Midbrain (tissue), 1 donor: ENCODE measurements at regions not wholly inside any gene's neighbourhood (a gene's known extent, or its start where the extent isn't known, plus 50 kb on each side); places are given as distances from the start of the nearest gene placed in this dataset.

Source experiments
- DNase-seq: peaks from one replicate; lab custom pipeline; 2025; lab: John Stamatoyannopoulos, UW

DNA sequence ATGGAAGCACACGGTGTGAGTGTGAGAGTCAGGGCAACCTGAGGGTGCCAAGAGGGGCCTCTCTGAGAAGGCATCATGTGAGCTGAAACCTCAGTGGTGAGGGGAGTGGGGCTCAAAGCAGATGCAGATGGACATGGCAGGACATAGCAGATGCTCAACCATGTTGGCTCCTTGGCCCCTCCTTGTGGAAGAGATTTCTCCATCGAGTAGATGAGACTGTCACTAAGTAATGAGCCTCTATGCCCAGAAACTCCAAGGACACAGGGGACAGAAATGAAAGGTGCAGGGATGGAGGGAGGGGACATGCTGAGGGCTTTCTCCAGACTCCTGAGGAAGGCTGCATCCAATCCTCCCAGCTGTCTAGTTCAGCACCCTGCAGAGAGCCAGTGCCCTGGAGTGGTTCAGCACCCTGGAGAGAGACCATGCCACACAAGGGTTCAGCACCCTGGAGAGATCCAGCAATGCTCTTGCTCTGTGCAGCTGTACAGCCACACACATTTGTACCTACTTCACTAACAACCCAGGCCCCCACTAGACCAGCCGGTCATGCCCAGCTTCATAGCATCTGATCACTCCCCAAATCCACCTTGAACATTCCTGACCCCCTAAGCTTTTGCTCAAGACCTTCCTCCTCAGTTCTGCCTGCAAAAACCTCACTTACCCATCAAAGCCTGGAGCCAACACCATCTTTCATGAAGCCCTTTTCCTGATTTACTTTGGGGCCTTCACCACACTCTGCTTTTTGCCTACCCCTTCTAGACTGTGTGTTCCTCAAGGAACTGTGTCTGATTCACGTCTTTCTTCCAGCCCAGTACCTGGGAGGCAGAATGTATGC lies 252.0 kb downstream of the CTTN start:
- DNase-seq: peak; percentile 56

DNA sequence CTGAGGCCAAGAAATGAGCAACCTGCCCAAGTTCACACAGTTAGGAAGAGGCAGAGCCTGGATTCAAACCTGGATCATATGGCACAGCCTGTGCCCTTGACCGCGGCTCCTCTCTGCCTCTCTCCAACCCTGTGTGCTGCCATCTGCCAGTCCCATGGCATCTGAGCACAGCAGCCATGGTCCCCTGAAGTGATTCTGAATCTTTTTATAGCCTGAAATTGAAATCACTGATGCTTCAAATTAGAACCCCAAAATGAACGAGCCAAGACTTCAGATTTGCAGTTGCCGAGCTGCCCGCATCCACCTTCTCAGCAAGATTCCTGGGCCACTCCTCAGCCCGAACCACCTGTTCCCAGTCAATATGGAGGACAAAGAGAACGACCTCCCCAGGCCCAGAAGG lies 252.7 kb downstream of the CTTN start:
- no peak for DNase-seq

GRCh38 chr11:70654016-70654415 lies 255.7 kb downstream of the CTTN start:
- DNase-seq: no peak

- no peak for DNase-seq
These were observed 257.5 kb downstream of the CTTN start for GRCh38 chr11:70655816-70656215.

DNA sequence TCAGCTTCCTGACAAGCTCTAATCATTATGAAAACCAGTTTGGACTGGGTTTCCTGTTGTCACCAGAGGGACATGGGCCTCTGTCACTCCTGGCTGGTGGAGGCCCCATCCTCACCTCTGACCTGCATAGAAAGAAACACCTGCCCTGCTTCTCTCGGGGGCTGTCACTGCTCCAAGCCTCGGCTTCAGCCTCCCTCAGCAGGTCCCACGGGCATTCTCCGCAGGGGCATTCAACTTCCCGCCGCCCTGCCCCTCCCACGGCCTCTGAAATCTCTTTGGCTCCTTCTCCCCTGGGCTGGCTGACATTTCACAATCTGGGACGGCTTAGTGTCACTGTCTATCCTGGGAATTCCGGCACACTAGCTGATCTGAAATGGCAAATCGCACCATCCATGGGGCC lies 257.9 kb downstream of the CTTN start:
- DNase-seq: no peak

DNA sequence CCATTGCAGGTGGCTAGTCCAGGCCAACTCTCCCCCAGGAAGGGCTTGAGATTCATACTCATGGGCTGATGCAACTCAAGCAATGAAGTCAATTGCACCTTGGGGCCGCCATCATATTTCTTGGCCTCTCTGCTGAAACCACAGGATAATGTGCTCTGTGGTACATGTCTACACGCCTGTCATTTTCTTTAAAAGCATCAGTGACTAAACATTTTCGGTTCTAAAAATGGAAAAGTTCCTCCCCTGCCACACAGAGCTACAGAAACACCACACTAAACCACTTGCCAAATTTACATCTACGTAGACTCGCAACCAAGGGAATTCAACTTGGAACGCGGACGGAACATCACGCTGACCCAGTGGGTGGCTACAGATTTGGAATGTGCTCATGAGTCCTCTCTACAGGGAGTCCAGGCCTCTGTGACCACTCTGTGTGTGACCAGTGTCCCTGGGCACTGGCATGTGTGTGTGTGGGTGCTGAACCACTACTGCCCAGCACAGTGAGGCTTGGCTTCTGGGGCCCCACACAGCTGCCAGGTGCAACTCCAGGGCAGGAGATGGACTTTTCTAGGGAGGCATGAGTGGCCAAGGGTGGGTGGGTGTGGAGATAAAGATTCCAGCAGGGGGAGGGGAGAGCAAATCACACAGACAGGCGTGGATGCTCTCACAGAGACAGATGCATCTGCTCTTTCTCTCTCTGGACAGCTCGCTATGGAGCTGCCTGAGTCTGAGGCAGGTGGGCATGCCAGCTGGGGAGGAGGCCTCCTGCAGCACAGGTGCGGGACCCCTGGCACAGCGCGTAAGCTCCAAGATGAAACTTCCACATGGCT lies 261.9 kb downstream of the CTTN start:
- no peak for DNase-seq

DNA sequence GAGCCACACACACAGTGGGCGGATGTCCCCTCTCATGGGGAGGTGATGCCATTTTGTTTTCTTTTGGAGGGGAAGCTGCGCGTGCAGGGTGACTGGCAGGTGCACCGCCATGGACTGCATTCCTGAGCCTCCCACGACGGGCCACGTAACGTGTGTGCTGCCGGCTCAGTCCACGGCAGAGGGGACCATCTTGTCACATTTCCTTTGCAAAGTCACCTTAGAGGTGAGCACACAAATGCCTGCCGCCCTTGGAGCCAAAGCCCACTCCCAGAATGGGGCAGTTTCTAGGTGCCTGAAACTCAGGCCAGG lies 262.5 kb downstream of the CTTN start:
- no peak for DNase-seq

- DNase-seq: no peak
These were observed 263.6 kb downstream of the CTTN start for GRCh38 chr11:70661761-70662501.

GRCh38 chr11:70662691-70663098 lies 264.4 kb downstream of the CTTN start:
- no peak for DNase-seq

- DNase-seq: no peak
These were observed 265.5 kb downstream of the CTTN start for GRCh38 chr11:70663815-70664214.

DNA sequence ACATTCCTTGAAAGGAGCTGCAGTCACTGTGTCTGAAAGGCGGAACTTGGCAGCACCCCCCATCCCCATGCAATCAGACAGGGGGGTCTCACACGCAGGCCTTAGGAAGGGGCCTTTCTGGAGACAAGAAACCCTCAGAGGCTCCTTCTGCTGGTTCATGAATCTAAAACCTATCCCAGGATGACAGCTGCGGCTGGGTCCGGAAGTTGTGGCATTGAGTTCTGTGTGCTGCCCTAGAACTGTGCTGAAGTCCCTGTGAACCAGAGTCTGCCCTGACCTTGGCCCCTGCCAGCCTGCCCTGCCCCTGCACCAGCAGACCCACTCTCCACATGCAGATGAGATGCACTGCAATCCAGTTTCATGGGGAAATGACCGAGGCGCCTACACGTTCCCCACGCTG lies 268.0 kb downstream of the CTTN start:
- no peak for DNase-seq

- no peak for DNase-seq
These were observed 269.4 kb downstream of the CTTN start for GRCh38 chr11:70667767-70668166.

DNA sequence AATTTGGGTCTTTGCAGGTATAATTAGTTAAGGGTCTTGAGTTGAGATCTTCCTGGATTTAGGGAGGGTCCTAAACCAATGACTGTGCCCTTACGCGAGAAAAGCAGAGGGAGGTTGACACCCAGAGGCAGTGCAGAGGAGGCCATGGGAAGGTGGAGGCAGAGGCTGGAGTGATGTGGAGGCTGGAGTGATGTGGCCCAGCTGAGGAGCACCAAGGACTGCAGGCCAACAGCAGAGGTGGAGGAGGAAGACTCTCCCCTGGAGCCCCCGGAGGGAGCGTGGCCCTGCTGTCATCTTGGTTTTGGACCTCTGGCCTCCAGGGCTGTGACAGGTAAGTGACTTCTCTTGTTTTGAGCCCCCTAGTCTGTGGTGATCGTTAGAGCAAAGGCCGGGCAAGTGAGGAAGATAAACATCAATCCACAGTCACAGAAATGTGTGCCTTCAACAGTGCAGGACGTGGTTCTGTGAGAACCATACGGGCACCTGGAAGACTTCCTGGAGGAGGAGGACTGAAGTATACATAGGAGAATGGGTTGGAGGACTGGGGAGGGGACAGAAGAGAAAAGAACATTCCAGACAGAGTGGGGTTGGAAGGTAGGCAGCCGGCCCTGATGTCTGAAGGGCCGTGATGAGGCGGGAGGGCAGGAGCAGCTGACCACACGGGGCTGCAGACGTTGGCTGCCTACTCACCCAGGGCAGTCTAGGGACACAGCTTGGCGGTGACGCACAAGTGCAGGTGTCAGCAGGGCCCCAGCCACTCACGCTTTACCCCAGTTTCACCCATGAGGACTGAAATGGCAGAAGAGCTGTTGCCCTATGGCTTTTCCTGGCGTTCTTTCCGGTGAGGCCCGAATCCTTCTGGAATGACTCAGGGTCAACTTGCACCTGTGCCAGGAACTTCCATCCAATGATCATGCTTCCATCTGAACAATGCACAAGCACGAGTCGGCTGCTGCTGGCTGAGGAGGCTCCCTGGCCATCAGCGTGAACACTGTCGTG lies 270.2 kb downstream of the CTTN start:
- no peak for DNase-seq

GRCh38 chr11:70669281-70669680 lies 271.0 kb downstream of the CTTN start:
- no peak for DNase-seq

GRCh38 chr11:70669871-70670675 lies 271.7 kb downstream of the CTTN start:
- peak; percentile 17 for DNase-seq

GRCh38 chr11:70670676-70671034 lies 272.3 kb downstream of the CTTN start:
- DNase-seq: no peak

DNA sequence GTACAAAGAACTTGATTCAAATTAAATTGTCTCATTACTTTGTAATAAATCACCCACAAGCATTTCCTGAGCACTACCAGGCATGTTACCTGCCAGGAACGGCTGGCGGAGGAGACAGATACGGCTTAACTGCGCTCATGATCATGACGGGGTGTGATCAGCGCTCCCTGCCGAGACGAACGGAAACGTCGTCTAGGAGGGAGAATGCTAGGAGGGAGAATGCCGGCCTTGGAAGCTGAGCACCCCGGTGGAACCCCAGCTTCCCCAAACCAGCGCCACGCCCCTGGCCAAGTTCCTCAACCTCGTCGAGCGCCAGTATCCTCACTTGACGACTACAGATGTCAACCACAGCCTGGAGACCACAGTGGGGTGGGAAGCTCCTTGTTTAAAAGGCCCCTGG lies 272.8 kb downstream of the CTTN start:
- no peak for DNase-seq

GRCh38 chr11:70671611-70672010 lies 273.3 kb downstream of the CTTN start:
- DNase-seq: no peak

- peak; percentile 45 for DNase-seq
These were observed 274.8 kb downstream of the CTTN start for GRCh38 chr11:70672991-70673653.

DNA sequence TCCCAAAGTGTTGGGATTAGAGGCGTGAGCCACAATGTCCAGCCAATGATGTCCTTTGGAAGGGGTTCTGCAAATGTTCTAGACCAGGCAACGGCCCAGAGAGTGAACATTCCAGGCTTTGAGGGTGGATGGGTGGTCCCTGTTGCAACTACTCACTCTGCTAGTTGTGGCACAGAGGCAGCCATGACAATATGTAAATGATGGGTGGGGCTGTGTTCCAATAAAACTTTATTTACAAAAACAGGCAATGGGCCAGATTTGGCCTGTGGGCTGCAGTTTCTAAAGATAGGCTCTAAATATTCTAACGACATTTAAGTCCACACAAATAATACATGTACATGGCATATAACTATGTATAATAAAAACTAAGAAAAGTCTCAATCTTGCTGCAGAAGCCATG lies 276.3 kb downstream of the CTTN start:
- DNase-seq: no peak
